ENCODE measurements at regions not wholly inside any gene's neighbourhood (a gene's known extent, or its start where the extent isn't known, plus 50 kb on each side); places are given as distances from the start of the nearest gene placed in this dataset.

DNA sequence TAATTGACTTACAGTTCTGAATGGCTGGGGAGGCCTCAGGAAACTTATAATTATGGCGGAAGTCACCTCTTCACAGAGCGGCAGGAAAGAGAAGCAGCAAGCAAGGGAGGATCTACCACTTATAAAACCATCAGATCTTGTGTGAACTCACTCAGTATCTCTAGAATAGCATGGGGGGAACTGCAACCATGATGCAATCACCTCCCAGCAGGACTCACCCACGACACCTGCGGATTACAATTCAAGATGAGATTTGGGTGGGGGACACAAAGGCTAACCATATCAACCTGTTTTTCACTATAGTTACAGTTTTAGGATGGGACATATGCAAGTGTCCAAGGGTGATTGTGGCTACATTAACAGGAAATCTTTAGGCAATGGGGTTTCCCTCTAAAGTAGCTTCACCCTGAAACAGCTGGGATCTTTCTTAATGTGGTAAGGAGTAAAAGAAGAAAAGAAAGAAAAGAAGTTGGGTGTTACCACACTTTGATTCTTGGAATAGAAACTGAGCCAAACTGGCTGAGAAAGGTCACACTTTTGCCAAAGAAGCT, 453.8 kb downstream of the OTOL1 start:
- TF ChIP-seq, protein P1, sequence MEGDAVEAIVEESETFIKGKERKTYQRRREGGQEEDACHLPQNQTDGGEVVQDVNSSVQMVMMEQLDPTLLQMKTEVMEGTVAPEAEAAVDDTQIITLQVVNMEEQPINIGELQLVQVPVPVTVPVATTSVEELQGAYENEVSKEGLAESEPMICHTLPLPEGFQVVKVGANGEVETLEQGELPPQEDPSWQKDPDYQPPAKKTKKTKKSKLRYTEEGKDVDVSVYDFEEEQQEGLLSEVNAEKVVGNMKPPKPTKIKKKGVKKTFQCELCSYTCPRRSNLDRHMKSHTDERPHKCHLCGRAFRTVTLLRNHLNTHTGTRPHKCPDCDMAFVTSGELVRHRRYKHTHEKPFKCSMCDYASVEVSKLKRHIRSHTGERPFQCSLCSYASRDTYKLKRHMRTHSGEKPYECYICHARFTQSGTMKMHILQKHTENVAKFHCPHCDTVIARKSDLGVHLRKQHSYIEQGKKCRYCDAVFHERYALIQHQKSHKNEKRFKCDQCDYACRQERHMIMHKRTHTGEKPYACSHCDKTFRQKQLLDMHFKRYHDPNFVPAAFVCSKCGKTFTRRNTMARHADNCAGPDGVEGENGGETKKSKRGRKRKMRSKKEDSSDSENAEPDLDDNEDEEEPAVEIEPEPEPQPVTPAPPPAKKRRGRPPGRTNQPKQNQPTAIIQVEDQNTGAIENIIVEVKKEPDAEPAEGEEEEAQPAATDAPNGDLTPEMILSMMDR (IDR thresholded peaks at IDR 0.05): no peak
- TF ChIP-seq POLR2A (IDR thresholded peaks at IDR 0.05) (no peak), EP300 (IDR thresholded peaks at IDR 0.05) (no peak)
